NCI-H1105 (cell line): ENCODE measurements at regions not wholly inside any gene's neighbourhood (a gene's known extent, or its start where the extent isn't known, plus 50 kb on each side); places are given as distances from the start of the nearest gene placed in this dataset.
"Not testable (repeated sequence)": the region's sequence is repeated elsewhere in the genome, so short reads cannot be mapped to it uniquely, and the experiment has no call there.

Experiments used
- DNase-seq: peaks from one replicate; lab custom pipeline; 2025; lab: John Stamatoyannopoulos, UW

- no peak for DNase-seq
Observed at GRCh38 chr5:72692651-72693442, 123.6 kb upstream of the TNPO1 start.

GRCh38 chr5:72692231-72692637 lies 124.2 kb upstream of the TNPO1 start:
- no peak for DNase-seq

- no peak for DNase-seq
Observed at GRCh38 chr5:72691751-72692150, 124.7 kb upstream of the TNPO1 start.

- DNase-seq: no peak
Observed at GRCh38 chr5:72688916-72689315, 127.5 kb upstream of the TNPO1 start.

- peak; percentile 1 for DNase-seq
Observed at GRCh38 chr5:72687288-72687687, 129.2 kb upstream of the TNPO1 start.

- DNase-seq: no peak
Observed at GRCh38 chr5:72682561-72682960, 133.9 kb upstream of the TNPO1 start.

- DNase-seq: no peak
Observed at GRCh38 chr5:72681781-72682180, 134.7 kb upstream of the TNPO1 start.

GRCh38 chr5:72677447-72677846 lies 139.0 kb upstream of the TNPO1 start:
- no peak for DNase-seq

GRCh38 chr5:72676831-72677230 lies 139.6 kb upstream of the TNPO1 start:
- not testable (repeated sequence) for DNase-seq

GRCh38 chr5:72673623-72674022 lies 142.8 kb upstream of the TNPO1 start:
- DNase-seq: no peak

- DNase-seq: no peak
Observed at GRCh38 chr5:72673180-72673579, 143.3 kb upstream of the TNPO1 start.

- DNase-seq: no peak
Observed at GRCh38 chr5:72667708-72668107, 148.8 kb upstream of the TNPO1 start.

- DNase-seq: no peak
Observed at GRCh38 chr5:72662936-72663335, 153.5 kb upstream of the TNPO1 start.

GRCh38 chr5:72662305-72662704 lies 154.2 kb upstream of the TNPO1 start:
- no peak for DNase-seq

- no peak for DNase-seq
Observed at GRCh38 chr5:72661405-72661804, 154.2 kb upstream of the ZNF366 start.

GRCh38 chr5:72659726-72660125 lies 152.5 kb upstream of the ZNF366 start:
- DNase-seq: no peak

- DNase-seq: no peak
Observed at GRCh38 chr5:72658761-72659540, 151.7 kb upstream of the ZNF366 start.

GRCh38 chr5:72658161-72658560 lies 151.0 kb upstream of the ZNF366 start:
- DNase-seq: no peak

- DNase-seq: no peak
Observed at GRCh38 chr5:72656756-72657513, 149.7 kb upstream of the ZNF366 start.

GRCh38 chr5:72656331-72656730 lies 149.1 kb upstream of the ZNF366 start:
- no peak for DNase-seq

- no peak for DNase-seq
Observed at GRCh38 chr5:72654231-72654630, 147.0 kb upstream of the ZNF366 start.

GRCh38 chr5:72653586-72653985 lies 146.4 kb upstream of the ZNF366 start:
- no peak for DNase-seq

- DNase-seq: no peak
Observed at GRCh38 chr5:72651779-72652178, 144.6 kb upstream of the ZNF366 start.
